ENCODE measurements at regions not wholly inside any gene's neighbourhood (a gene's known extent, or its start where the extent isn't known, plus 50 kb on each side); places are given as distances from the start of the nearest gene placed in this dataset.

DNA sequence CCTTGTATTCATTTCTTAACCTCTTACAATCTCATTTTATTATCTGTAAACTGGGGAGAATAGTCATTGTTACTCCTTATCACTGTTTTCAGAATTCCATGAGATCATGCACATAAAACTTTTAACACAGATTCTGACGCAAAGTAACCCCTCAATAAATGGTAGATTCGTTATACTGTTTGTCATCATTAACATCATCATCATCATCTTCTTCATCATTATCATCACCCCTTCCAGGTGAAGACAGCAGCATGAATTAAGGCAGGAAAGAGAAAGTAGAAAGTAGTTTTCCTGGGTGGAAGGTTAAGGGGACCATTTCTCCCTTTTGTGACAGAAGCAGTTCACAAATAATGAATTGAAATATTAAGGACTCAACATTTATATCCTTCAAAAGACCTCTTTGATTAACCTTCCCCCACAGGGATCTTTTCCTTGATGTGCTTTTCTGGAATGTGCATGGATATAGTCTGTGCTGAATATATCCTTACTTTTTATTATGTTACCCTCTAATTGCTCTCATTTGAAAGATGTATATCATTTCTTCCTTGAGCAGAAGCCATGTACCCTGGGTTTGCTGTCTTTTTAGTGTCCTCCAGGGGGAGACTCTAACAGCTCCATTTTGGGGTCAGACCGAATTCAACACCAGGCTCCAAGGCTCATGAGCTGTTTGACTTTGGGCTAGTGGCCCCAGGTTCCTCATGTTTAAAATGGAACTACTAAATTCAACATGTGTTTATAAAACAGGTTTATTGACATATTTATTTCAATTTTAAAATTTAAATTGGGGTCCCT is 1029.9 kb upstream of the WWC1 start:
- no peak for TF ChIP-seq CTCF (IDR thresholded peaks at IDR 0.05)
- TF ChIP-seq EZH2 (IDR thresholded peaks at IDR 0.05; ENCODE audit: borderline replicate concordance, insufficient read depth, low read depth, low read length, poor library complexity, severe bottlenecking), result no peak
